H1 (cell line): ENCODE measurements at regions not wholly inside any gene's neighbourhood (a gene's known extent, or its start where the extent isn't known, plus 50 kb on each side); places are given as distances from the start of the nearest gene placed in this dataset.

Experiments
- CTCF ChIA-PET: fragments of 300-600 bp; sonication (Branson Sonifier 250); formaldehyde crosslinking; loops from one replicate; lab custom pipeline; 2021; ENCODE audit not compliant: partially characterized antibody; lab: Charles Lee
- POLR2A ChIA-PET: fragments of 300-600 bp; sonication (Branson Sonifier 250); formaldehyde crosslinking; loops from one replicate; lab custom pipeline; 2021; ENCODE audit warnings: inconsistent platforms; ENCODE audit not compliant: partially characterized antibody; lab: Charles Lee
- DNase-seq, 2 experiments: peaks; one replicate each; pipeline versions ENCODE4 v3.0.0 to v3.0.0-alpha.2; 2010 to 2022; ENCODE audit warnings: low spot score in 2 of 2, low read depth in 1 of 2, mixed read lengths in 1 of 2
- FAIRE-seq: peaks from 2 replicates; lab custom pipeline; 2011; peaks lifted over from hg19 to GRCh38; lab: Jason Lieb, UNC
- H2AFZ ChIP-seq: 2 replicates; pipeline ENCODE4 v1.8.1; 2012; ENCODE audit warnings: low read length, inconsistent platforms
- H2AK5ac ChIP-seq: 2 replicates; pipeline ENCODE4 v1.6.1; 2013; ENCODE audit warnings: low read depth, low read length
- H2BK120ac ChIP-seq: replicated peaks from 2 replicates; pipeline ENCODE3; 2013; ENCODE audit warnings: low read depth, low read length, inconsistent platforms
- H2BK12ac ChIP-seq: 2 replicates; pipeline ENCODE4 v1.6.1; 2013; ENCODE audit warnings: low read depth, low read length
- H2BK15ac ChIP-seq: 2 replicates; pipeline ENCODE4 v1.6.1; 2013; ENCODE audit warnings: low read length
- H2BK20ac ChIP-seq: 2 replicates; pipeline ENCODE4 v1.6.1; 2013; ENCODE audit warnings: low read length
- H2BK5ac ChIP-seq: 2 replicates; pipeline ENCODE4 v1.6.1; 2013; ENCODE audit warnings: low read depth, low read length
- H3K14ac ChIP-seq: 2 replicates; pipeline ENCODE4 v1.6.1; 2013; ENCODE audit warnings: inconsistent platforms; ENCODE audit not compliant: insufficient read length
- H3K18ac ChIP-seq: 2 replicates; pipeline ENCODE4 v1.6.1; 2013; ENCODE audit warnings: low read length; ENCODE audit errors: extremely low read depth
- H3K23ac ChIP-seq: 2 replicates; pipeline ENCODE4 v1.6.1; 2013; ENCODE audit warnings: inconsistent platforms; ENCODE audit not compliant: insufficient read length
- H3K23me2 ChIP-seq: 2 replicates; pipeline ENCODE4 v1.6.1; 2013; ENCODE audit warnings: low read depth, low read length
- H3K27ac ChIP-seq: 2 replicates; pipeline ENCODE4 v1.6.1; 2011; ENCODE audit warnings: low read depth, low read length, inconsistent platforms
- H3K27me3 ChIP-seq, 4 experiments: replicated peaks in 1 of 4; 1 replicate in 1 of 4; 2 replicates in 3 of 4; pipeline versions ENCODE4 v1.6.1 to v1.8.1; 2011 to 2013; ENCODE audit warnings: low read length in 3 of 4, mild to moderate bottlenecking in 3 of 4, inconsistent platforms in 2 of 4, mixed read lengths in 2 of 4, moderate library complexity in 1 of 4; ENCODE audit not compliant: control insufficient read depth in 3 of 4, insufficient read depth in 3 of 4; ENCODE audit errors: extremely low read depth in 1 of 4
- H3K36me3 ChIP-seq, 4 experiments: 2 replicates each; pipeline versions ENCODE4 v1.6.1 to v1.8.1; 2011 to 2013; ENCODE audit warnings: mild to moderate bottlenecking in 4 of 4, low read length in 3 of 4, moderate library complexity in 2 of 4, control low read depth in 1 of 4, inconsistent platforms in 1 of 4; ENCODE audit not compliant: insufficient read depth in 4 of 4, control insufficient read depth in 2 of 4
- H3K4ac ChIP-seq: replicated peaks from 2 replicates; pipeline ENCODE3; 2013; ENCODE audit warnings: low read length, low read depth, mixed read lengths, inconsistent platforms; ENCODE audit not compliant: insufficient read length
- H3K4me1 ChIP-seq, 4 experiments: replicated peaks in 1 of 4; 1 replicate in 1 of 4; 2 replicates in 3 of 4; pipeline versions ENCODE4 v1.6.1 to v1.8.1; 2011 to 2013; ENCODE audit warnings: low read length in 3 of 4, inconsistent platforms in 2 of 4, mixed read lengths in 1 of 4; ENCODE audit not compliant: insufficient read depth in 4 of 4, control insufficient read depth in 3 of 4
- H3K4me2 ChIP-seq, 2 experiments: 2 replicates each; pipeline versions ENCODE4 v1.6.1 to v1.8.1; 2011 to 2013; ENCODE audit warnings: low read depth in 2 of 2, low read length in 2 of 2, control low read depth in 1 of 2, inconsistent platforms in 1 of 2, mild to moderate bottlenecking in 1 of 2; ENCODE audit not compliant: insufficient read depth in 1 of 2
- H3K4me3 ChIP-seq, 4 experiments: fragments of 200-600, 300-600 bp in 1 of 4; sonication (generic), shearing (Covaris generic), sonication (Bioruptor Twin) in 1 of 4; 2 replicates each; pipeline versions ENCODE4 v1.5.1 to v1.8.1; 2011 to 2016; ENCODE audit warnings: low read length in 4 of 4, low read depth in 3 of 4, control low read depth in 2 of 4, inconsistent platforms in 2 of 4, mild to moderate bottlenecking in 2 of 4, mixed read lengths in 1 of 4, moderate library complexity in 1 of 4; ENCODE audit not compliant: insufficient read depth in 2 of 4; ENCODE audit errors: extremely low read depth in 1 of 4
- H3K56ac ChIP-seq: replicated peaks from 2 replicates; pipeline ENCODE3; 2013; ENCODE audit warnings: low read depth, mild to moderate bottlenecking, mixed read lengths, low read length, inconsistent platforms; ENCODE audit not compliant: insufficient read length
- H3K79me1 ChIP-seq: 2 replicates; pipeline ENCODE4 v1.6.1; 2013; ENCODE audit warnings: low read depth, low read length, control low read depth
- H3K79me2 ChIP-seq, 2 experiments: 2 replicates each; pipeline versions ENCODE4 v1.6.1 to v1.8.1; 2012 to 2013; ENCODE audit warnings: low read length in 2 of 2, mild to moderate bottlenecking in 2 of 2, inconsistent platforms in 1 of 2; ENCODE audit not compliant: insufficient read depth in 2 of 2, control insufficient read depth in 1 of 2
- H3K9ac ChIP-seq, 4 experiments: replicated peaks in 1 of 4; 1 replicate in 1 of 4; 2 replicates in 3 of 4; pipeline versions ENCODE4 v1.6.1 to v1.8.1; 2011 to 2013; ENCODE audit warnings: low read depth in 3 of 4, low read length in 3 of 4, control low read depth in 2 of 4, mild to moderate bottlenecking in 2 of 4, moderate library complexity in 2 of 4, inconsistent platforms in 1 of 4; ENCODE audit errors: extremely low read depth in 1 of 4
- H3K9me3 ChIP-seq, 2 experiments: 2 replicates each; pipeline versions ENCODE4 v1.6.1 to v1.8.1; 2012 to 2013; ENCODE audit warnings: mild to moderate bottlenecking in 2 of 2, moderate library complexity in 2 of 2, control low read depth in 1 of 2, inconsistent platforms in 1 of 2, low read depth in 1 of 2, low read length in 1 of 2, mixed read lengths in 1 of 2; ENCODE audit not compliant: insufficient read depth in 2 of 2
- H4K20me1 ChIP-seq, 2 experiments: replicated peaks in 1 of 2; 2 replicates each; pipeline versions ENCODE3 to v1.8.1; 2011 to 2013; ENCODE audit warnings: inconsistent platforms in 2 of 2, low read length in 2 of 2, mild to moderate bottlenecking in 1 of 2; ENCODE audit not compliant: insufficient read depth in 2 of 2, control insufficient read depth in 1 of 2
- H4K5ac ChIP-seq: 2 replicates; pipeline ENCODE4 v1.6.1; 2013; ENCODE audit warnings: low read length, low read depth, mixed read lengths, inconsistent platforms; ENCODE audit not compliant: insufficient read length
- H4K8ac ChIP-seq: 2 replicates; pipeline ENCODE4 v1.8.0; 2013; ENCODE audit warnings: mild to moderate bottlenecking, moderate library complexity, low read length, inconsistent platforms; ENCODE audit not compliant: insufficient read depth; ENCODE audit errors: extremely low read depth
- H4K91ac ChIP-seq: replicated peaks from 2 replicates; pipeline ENCODE3; 2013; ENCODE audit warnings: low read length, mixed read lengths, inconsistent platforms; ENCODE audit not compliant: insufficient read length
- CBX8 ChIP-seq: fragments of 300-800, 300-1000 bp; sonication (generic); IDR thresholded peaks from 2 replicates; pipeline ENCODE4 v1.7.1; 2016; ENCODE audit warnings: low read depth, low read length, borderline replicate concordance
- GTF2F1 ChIP-seq: IDR thresholded peaks from 2 replicates; pipeline ENCODE4 v1.6.1; 2012; ENCODE audit warnings: low read depth, low read length, improper control_type of control experiment, borderline replicate concordance
- POLR2A ChIP-seq, 2 experiments: IDR thresholded peaks; 1 replicate in 1 of 2; 2 replicates in 1 of 2; pipeline ENCODE4 v1.6.1; 2011; ENCODE audit warnings: low read depth in 2 of 2, low read length in 2 of 2, mild to moderate bottlenecking in 2 of 2; ENCODE audit errors: control extremely low read depth in 1 of 2
- SRF ChIP-seq: IDR thresholded peaks from 2 replicates; pipeline ENCODE4 v1.6.1; 2011; ENCODE audit warnings: mild to moderate bottlenecking, low read depth, low read length, moderate library complexity
- TAF7 ChIP-seq: optimal IDR thresholded peaks from 2 replicates; pipeline ENCODE3; 2011; ENCODE audit warnings: low read depth, mild to moderate bottlenecking, inconsistent platforms, low read length, moderate library complexity, borderline replicate concordance
- WGBS, 2 experiments: shearing (Covaris generic) in 1 of 2; methylation state at CpG; one replicate each; pipeline versions ENCODE4 v1.1.6 to v1.1.7; 2013 to 2015; ENCODE audit warnings: low lambda C conversion rate in 2 of 2, mixed read lengths in 2 of 2, inconsistent platforms in 1 of 2, low coverage in 1 of 2, missing lambda C conversion rate in 1 of 2; ENCODE audit not compliant: insufficient replicate concordance in 2 of 2, insufficient coverage in 1 of 2, insufficient read length in 1 of 2; ENCODE audit errors: extremely low coverage in 1 of 2, missing lambda C conversion rate in 1 of 2; 5-methylcytosine and 5-hydroxymethylcytosine counted together
- TF ChIP-seq, protein P1 (sequence below): IDR thresholded peaks from 2 replicates; pipeline ENCODE4 v1.6.1; 2012; ENCODE audit warnings: inconsistent platforms

DNA sequence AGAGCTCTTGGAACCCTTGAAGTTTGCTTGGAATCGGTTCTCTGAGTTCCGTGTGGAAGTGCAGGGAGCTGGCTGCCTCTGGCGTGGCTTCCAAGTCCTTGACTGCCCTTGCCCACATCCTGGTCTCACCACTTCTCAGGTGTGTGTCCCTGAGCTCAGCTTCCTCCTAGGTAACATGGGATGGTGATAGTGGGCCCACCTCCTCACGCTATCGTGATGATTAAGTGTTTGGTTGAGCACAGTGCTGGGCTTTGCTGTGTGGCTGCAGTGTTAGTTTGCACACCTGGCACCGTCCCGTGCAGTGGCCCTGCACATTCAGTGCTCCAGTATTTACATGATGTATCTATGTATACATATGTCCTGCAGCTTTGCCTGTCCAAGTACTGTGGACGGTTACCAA lies 81.5 kb downstream of the CLDN34 start:
- no peak overlapping the region for H4K5ac ChIP-seq
- H2BK15ac ChIP-seq, result peak overlapping the region; percentile 83; the same call in 1 of the 2 replicates
- CTCF ChIA-PET, result no interaction called here
- H3K23me2 ChIP-seq, result no peaks in the 10 kb centered on the region
- H4K91ac ChIP-seq, result peak overlapping the region; percentile 5
- peak overlapping the region in 1 of 2 experiments; percentile 23; a peak in 1 of 4 replicates for H3K4me2 ChIP-seq
- no peak overlapping the region for H3K14ac ChIP-seq
- H2AK5ac ChIP-seq, result peak overlapping the region; percentile 60; the same call in 1 of the 2 replicates
- no peak overlapping the region for H2BK20ac ChIP-seq
- H3K56ac ChIP-seq, result no peak overlapping the region
- H3K27me3 ChIP-seq, result no peaks in the 10 kb centered on the region
- POLR2A ChIA-PET, result interaction anchor here (1.1 kb wide), 1 partner anchor 37 kb away, joined by 4 read pairs; no protein-coding TSS in a partner anchor
- 95% methylated on average over 8 of the region's 8 CpGs; no CpG with 5 or more reads in 1 of the 2 experiments for WGBS, 2 experiments
- H3K4me3 ChIP-seq, result no peak overlapping the region
- peak overlapping the region; percentile 7 for H2BK120ac ChIP-seq
- H3K4ac ChIP-seq, result no peak overlapping the region
- H3K4me1 ChIP-seq, result peaks cover 5 to 28% (median 16%) of the 10 kb centered on the region in 4 experiments
- no peak overlapping the region for H4K8ac ChIP-seq
- H3K9me3 ChIP-seq, result no peaks in the 10 kb centered on the region
- FAIRE-seq (no peak), DNase-seq (no peak)
- H2BK5ac ChIP-seq, result peak overlapping the region; percentile 40; the same call in 1 of the 2 replicates
- H4K20me1 ChIP-seq, result peaks cover 0 to 1% of the 10 kb centered on the region in 2 experiments
- peaks cover 0 to 68% of the 10 kb centered on the region in 2 experiments; a peak in 2 of 4 replicates for H3K79me2 ChIP-seq
- no peak overlapping the region for H2AFZ ChIP-seq
- H3K36me3 ChIP-seq, result no peaks in the 10 kb centered on the region
- no peak overlapping the region for H3K27ac ChIP-seq
- peak overlapping the region; percentile 96; the same call in 1 of the 2 replicates for H2BK12ac ChIP-seq
- no peak overlapping the region for H3K23ac ChIP-seq
- no peaks in the 10 kb centered on the region for H3K79me1 ChIP-seq
- H3K9ac ChIP-seq, result no peak overlapping the region
- H3K18ac ChIP-seq, result no peak overlapping the region
- TF ChIP-seq GTF2F1, result no peak
- TF ChIP-seq SRF, result no peak
- TF ChIP-seq, protein P1, sequence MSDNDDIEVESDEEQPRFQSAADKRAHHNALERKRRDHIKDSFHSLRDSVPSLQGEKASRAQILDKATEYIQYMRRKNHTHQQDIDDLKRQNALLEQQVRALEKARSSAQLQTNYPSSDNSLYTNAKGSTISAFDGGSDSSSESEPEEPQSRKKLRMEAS, result no peak
- no peak for TF ChIP-seq TAF7
- no peak for TF ChIP-seq CBX8
- no peak for TF ChIP-seq POLR2A (IDR thresholded peaks at IDR 0.05; ENCODE audit: control extremely low read depth in 1 of 2, low read depth in 2 of 2, low read length in 2 of 2)
